Right atrium auricular region (tissue), 2 donors: ENCODE measurements at regions not wholly inside any gene's neighbourhood (a gene's known extent, or its start where the extent isn't known, plus 50 kb on each side); places are given as distances from the start of the nearest gene placed in this dataset.

Experiments used
- DNase-seq: peaks from one replicate; pipeline ENCODE4 v3.0.0-alpha.2; 2019; ENCODE audit warnings: low spot score
- H3K27ac ChIP-seq, 2 donors: fragments of 200-600 bp; sonication (generic); 1 replicate in 1 of 2; 2 replicates in 1 of 2; pipeline ENCODE4 v1.5.1; 2016 to 2019
- H3K27me3 ChIP-seq, 2 donors: fragments of 200-600 bp; sonication (generic); one replicate each; pipeline versions ENCODE4 v1.5.1 to v1.6.0; 2017 to 2019
- H3K36me3 ChIP-seq: fragments of 200-600 bp; sonication (generic); one replicate; pipeline ENCODE4 v1.5.1; 2016
- H3K4me1 ChIP-seq, 2 donors: fragments of 200-600 bp; sonication (generic); one replicate each; pipeline versions ENCODE4 v1.5.1 to v1.6.0; 2017 to 2019
- H3K4me3 ChIP-seq, 2 donors: fragments of 200-600 bp; sonication (generic); 1 replicate in 1 of 2; 2 replicates in 1 of 2; pipeline ENCODE4 v1.5.1; 2017 to 2019; ENCODE audit warnings: mild to moderate bottlenecking in 1 of 2, moderate library complexity in 1 of 2
- H3K9me3 ChIP-seq, 2 donors: fragments of 200-600 bp; sonication (generic); one replicate each; pipeline ENCODE4 v1.5.1; 2019
- CTCF ChIP-seq, 2 donors: fragments of 200-600 bp; sonication (generic); IDR thresholded peaks; one replicate each; pipeline ENCODE4 v1.5.1; 2019; ENCODE audit warnings: antibody characterized with exemption in 2 of 2

GRCh38 chr20:19141998-19142397 lies 70.4 kb upstream of the SLC24A3 start:
- Histone ChIP-seq H3K36me3 (no peaks in the 10 kb centered on the region), H3K4me1 (no peaks in the 10 kb centered on the region), H3K9me3 (no peaks in the 10 kb centered on the region), H3K27me3 (no peaks in the 10 kb centered on the region), H3K4me3 (no peak overlapping the region), H3K27ac (no peak overlapping the region)
- TF ChIP-seq CTCF (IDR thresholded peaks at IDR 0.05): no peak
- no peak for DNase-seq

GRCh38 chr20:19143890-19144289 lies 68.6 kb upstream of the SLC24A3 start:
- H3K9me3 ChIP-seq: no peaks in the 10 kb centered on the region
- no peaks in the 10 kb centered on the region for H3K4me1 ChIP-seq
- no peak overlapping the region for H3K4me3 ChIP-seq
- H3K36me3 ChIP-seq: no peaks in the 10 kb centered on the region
- DNase-seq: no peak
- no peak for TF ChIP-seq CTCF (IDR thresholded peaks at IDR 0.05)
- H3K27me3 ChIP-seq: no peaks in the 10 kb centered on the region
- H3K27ac ChIP-seq: no peak overlapping the region

DNA sequence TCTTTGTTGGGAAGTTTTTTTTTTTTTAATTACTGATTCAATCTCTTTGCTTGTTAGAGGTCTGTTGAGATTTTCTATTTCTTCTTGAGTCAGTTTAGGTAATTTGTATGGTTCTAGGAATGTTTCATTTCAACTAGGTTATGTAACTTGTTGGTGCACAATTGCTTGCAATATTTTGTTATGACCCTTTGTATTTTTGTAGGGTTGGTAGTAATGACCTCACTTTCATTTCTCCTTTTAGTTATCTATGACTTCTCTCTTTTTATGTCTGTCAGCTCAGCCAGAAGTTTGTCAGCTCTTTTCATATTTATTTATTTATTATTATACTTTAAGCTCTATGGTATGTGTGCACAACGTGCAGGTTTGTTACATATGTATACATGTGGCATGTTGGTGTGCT lies 51.1 kb upstream of the SLC24A3 start:
- DNase-seq: no peak
- no peaks in the 10 kb centered on the region for H3K36me3 ChIP-seq

More for the DNA sequence above, 51.1 kb upstream of the SLC24A3 start:
- Histone ChIP-seq H3K9me3 (peaks cover 0 to 8% of the 10 kb centered on the region in 2 donors), H3K27me3 (no peaks in the 10 kb centered on the region), H3K27ac (no peak overlapping the region), H3K4me3 (no peak overlapping the region), H3K4me1 (no peaks in the 10 kb centered on the region)
- TF ChIP-seq CTCF (IDR thresholded peaks at IDR 0.05): no peak
